HG03442 (cell line): ENCODE measurements at regions not wholly inside any gene's neighbourhood (a gene's known extent, or its start where the extent isn't known, plus 50 kb on each side); places are given as distances from the start of the nearest gene placed in this dataset.
"Not testable (repeated sequence)": the region's sequence is repeated elsewhere in the genome, so short reads cannot be mapped to it uniquely, and the experiment has no call there.

Source experiments
- ATAC-seq: cut with Tn5 transposase; IDR thresholded peaks from one replicate; pipeline ENCODE4 v1.9.1; 2021; ENCODE audit warnings: mild to moderate bottlenecking, moderate library complexity; ENCODE audit not compliant: unreplicated experiment

DNA sequence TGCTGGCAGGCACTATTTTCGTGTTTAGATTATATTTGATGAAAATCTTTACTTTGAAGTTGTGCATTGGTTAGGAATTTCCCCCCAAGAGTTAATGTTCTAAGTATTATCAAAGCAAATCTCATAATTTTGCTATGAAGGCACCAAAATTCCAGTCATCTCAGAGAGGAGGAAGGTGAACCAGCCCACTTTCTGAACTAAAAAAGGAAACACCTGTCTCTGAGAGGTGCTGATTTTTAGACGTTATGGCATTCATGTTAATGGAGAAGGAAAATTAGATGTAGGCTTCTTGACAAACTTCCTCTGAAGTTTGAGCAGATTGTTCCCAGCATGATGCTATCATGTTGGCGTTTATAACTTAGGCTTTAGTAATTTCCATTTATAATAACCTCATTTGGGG is 432.9 kb upstream of the ACTBL2 start:
- no peak for ATAC-seq

DNA sequence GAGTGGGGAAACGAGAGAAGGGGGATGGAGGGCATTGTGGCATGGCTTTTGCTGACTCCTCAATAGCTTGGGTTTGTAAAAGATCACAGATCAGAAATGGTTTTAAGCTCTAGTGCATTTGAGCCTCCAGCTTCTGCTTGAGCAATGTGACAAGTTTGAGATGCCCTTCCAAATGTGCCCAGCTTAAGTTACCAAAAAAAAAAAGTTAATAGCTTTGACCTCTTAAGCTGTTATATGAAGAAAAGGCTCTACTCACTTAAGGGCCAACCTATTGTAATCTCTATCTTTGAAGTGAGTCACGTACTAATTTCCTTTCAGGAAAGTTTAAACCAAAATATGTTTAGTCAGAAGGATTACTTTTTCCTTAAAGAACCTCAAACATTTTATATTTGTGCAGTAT is 428.8 kb upstream of the ACTBL2 start:
- no peak for ATAC-seq

DNA sequence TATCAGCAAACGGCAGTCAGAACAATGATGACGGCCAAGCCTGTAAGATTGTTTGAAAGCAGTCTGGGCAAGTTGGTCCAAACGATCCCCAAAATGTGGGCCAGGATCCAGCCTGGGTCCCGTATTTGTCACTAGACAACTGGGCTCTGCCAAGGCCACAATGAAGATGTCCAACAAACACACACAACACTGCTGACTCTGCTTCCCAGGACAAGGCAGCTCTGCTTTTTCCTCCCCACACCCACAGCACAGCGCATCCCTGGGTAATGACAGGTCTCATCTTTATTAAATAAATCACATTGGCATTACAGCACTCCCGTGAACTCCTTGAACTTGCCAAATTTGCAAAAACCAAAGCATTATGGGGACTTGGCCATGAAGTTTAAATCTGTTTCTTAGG is 424.1 kb upstream of the ACTBL2 start:
- no peak for ATAC-seq

DNA sequence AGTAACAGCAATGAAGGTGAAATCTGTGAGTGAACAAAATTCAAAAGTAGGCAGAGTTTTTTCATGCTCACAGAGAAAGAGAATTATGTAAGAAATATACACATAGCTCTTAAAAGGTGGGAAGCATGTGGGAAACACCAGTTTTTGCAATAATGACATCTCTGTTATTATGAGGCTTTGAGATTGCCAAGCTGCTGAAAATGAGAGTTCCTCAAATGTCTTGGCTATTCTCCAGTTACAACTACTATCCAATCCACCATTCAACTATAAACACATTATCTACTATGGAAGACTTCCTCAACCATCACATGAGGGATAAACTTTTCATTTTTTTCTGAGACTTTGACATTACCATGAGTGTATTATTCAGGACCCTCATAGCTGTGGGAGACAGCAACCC is 420.8 kb upstream of the ACTBL2 start:
- ATAC-seq: no peak

DNA sequence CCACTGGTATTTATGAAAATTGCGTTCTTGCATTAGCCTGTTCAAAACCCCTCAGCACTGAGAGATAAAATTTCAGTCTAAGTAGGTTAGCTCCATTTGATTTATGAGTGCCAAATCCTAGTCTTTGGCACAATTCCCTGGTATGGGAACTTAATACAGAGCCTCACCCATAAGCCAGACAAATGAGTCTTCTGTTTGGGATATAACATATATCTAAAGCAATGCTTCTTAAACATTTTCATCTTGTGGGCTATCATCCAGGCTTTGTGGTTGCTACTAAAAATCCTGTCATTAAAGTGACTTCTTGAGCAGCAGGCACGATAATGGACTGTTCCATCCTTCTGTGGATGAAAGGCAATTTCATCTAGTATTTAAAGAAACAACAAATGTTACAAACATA is 419.5 kb upstream of the ACTBL2 start:
- ATAC-seq: no peak

DNA sequence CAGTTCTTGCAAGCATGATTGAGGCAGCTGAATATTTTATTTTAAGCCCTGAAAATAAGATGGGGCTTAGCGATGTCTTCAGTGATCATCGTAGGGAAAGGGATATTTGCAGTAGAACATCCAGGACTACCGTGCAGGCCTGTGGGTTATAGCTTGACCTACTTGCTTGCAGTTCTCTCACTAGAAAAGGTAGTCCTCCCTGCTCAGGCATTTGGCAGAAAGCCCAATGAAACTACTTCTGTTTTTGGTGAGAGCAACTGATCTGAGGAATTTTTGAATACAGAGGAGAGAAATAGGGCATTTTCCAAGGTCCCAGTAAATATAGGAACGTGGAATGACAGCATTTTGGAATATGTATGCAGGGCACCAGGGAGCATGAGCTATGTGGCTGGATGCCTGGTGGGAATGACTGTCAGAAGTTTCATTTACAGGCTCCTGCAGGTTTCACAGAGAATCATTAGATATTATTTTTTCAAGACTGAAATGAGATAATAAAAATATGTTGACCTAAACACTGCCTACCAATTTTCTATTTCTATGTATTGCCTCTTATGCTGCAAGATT is 417.9 kb upstream of the ACTBL2 start:
- no peak for ATAC-seq

DNA sequence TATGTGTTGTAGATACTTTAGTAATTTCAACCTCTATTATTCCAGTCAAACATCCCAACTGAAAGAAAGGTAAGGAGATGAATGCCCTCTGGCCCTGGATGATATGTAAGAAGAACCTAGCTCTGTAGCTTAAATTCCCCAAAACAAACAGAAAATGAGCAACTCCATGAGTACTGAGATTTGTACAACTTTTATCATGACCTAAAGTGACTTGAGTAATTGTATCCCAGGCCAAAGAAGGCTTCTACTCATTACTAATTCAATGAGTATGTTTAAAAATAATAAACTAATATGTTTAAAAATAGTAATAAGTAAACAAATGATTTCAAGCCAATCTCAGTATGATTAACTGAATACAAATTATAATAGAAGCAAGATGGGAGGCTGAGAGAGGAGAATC is 414.0 kb upstream of the ACTBL2 start:
- no peak for ATAC-seq

DNA sequence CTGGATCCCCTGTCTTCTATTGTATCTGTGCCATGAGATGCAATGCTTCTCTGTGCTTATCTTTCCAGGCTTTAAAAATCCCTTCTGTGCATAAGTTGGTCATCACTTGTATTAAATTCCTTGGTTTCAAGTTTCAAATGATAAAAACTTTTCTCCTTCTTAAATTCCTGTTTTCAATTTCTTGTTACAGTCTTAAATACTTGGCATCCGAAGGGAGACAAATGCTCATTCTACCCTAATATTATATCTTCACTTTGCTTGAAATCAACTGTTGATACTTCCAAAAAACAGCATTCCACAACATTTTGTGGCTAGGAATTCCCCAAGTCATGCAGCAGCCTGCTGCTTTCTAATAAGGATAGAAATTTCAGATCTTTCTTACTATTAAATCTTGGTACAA is 413.2 kb upstream of the ACTBL2 start:
- ATAC-seq: no peak

DNA sequence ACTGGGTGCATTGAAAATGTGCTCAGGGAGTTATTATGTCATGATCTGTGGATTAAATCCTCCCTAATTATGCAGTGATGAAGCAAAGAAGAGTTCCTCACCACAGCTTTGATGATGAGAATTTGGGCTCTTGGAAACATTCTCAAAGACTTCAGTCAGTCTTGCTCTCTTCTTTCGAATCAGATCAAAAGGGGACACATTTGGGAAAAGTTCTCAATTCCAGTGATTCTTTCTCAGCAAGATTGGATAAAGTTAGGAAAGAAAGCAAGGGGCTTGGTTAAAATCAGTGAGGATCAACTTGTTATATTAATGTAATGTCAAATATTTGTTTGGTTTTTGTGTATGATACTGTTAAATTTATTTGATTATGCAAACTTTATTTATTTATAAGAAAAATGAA is 411.3 kb upstream of the ACTBL2 start:
- ATAC-seq: no peak

DNA sequence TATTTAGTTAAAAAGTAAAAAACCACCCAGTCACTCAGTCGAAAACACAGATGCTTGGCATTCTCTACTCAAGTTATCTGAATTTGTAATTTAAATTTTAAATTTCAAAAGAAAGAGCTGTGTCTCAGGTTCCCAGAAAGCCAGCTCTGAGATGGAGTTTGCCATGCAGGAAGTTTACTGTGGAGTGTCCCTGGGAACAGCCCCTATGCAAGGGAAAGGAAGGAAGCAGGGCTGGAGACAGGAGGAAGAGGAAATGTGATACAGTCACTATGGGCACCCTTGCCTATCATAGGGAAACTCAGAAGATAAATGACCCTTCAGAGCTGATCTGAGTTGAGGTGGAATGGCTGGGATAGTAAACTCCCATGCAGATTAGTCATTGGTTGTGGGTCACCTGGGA is 408.8 kb upstream of the ACTBL2 start:
- ATAC-seq: no peak

DNA sequence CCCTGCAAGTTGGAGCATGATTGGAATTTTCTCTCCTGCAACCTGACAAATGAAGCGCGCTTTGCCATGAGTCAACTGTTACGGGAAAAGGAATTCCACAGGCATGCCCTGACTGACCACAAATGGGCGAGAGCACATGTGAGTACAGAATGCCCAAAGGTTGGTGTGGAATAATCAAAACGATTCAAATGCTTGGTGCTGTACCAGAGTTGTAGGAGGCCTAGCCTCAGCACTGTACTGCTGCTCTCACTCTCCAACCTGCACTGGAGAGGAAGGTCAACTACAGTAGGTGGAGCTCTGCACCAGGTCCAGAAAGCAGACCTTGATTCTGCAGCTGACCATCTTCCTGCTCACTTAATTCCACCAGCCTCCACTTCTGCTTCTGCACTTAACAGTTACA is 406.9 kb upstream of the ACTBL2 start:
- ATAC-seq: no peak

DNA sequence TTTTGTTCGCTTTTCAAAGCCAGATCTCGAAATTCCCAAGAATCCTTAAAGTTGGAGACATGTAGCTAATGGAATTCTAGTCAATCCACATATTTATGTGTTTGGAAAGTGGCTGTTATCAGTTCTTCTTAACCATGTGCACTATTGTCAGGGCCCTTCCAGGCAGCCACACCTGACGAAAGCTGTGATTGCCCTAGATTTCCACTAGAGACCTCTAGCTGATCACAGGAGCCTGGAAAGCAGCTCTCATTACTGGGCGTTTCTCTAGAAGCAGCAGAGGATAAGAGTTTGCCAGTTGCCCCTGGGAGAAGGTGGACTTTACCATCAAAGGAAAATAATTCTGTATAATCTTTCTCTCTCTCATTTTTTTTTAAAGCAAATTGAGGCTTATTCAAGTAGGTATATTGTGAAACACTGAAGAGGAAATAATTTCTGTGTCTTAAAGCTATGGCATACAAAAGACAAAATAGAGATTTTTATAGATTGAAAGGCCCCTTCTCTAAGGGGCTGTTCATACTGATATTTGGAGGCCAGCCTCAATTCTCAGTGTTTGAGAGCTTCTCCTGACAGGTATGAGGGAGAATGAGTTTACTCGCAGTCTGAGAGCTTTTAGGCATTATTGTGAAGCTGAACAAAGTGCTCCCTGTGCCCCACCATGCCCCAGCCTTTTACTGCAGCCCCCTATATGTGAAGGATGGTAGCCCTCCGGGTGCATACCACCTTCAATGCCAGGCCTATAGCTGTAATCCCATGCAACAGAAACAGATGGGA is 405.4 kb upstream of the ACTBL2 start:
- ATAC-seq: peak; percentile 41

DNA sequence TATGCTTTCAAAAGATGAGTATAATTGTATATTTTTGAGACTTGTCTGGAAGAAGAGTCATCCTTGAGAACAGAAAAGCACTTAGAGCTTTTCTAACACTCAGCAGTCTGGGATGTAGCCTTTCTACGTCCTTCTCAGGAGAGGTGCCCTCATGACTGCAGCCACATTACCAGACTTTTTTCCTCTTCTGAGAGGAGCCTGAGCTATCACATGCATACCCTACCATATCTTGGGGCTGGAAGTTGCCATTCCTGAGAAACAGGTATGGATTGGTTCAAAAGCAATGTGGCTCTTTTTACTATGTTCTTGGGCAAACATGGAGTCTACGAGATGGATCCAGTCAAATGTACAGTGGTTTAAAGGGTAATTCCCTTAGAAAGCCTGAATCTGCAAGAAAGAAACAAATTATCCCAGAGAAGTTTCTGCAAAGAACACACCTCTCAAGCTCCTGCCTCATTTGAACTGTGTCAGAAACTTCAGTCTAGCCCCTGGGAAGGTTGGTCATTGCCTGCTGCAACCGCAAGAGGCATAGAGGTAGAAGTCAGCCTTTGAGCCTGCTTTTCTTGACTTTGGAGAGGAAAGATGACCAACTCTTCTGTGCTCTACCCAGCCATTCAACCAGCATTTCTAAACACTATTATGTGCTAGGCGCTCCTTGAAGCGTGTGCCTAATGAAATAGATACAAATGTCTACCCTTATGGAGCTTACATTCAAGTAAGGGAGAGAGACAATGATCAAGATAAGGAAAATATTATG is 401.9 kb upstream of the ACTBL2 start:
- ATAC-seq: no peak

DNA sequence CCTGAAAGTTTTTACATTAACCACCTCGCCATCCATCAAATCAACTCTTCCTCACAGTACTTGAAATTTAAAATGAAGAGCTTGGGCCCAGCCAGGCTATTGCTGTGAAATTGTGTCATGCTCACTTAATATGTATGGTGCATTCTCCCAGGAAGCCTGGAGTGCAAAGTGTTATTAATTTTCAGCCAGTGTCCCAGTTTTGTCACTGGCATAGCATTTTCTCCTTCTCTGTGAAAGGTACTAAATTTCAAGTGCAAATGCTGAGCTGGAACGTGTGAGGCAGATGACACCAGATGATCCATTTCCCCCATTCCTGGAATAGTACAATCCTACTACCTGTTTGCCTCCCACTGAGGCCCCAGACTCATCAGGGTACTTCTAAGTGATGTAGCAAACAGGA is 397.6 kb upstream of the ACTBL2 start:
- no peak for ATAC-seq

DNA sequence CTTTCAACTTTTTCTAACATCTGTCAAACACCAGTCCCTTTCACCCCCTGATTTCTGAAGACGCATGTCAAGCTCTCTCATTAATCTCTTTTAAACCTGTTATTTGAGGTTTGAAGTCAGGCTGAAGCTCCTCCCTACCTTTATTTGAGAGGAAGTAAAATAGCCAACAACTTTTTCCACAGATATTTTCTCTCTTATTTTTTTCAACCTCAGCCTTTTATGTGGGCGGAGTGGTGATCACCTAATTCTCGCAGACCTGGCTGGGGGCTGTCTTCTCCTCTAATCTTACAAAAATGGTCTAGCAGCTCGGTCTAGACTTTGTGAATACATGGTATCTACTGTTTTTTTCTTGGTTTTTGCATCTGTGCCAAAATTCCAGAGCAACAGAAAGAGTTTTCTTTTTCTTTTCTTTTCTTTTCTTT is 395.7 kb upstream of the ACTBL2 start:
- ATAC-seq: no peak

DNA sequence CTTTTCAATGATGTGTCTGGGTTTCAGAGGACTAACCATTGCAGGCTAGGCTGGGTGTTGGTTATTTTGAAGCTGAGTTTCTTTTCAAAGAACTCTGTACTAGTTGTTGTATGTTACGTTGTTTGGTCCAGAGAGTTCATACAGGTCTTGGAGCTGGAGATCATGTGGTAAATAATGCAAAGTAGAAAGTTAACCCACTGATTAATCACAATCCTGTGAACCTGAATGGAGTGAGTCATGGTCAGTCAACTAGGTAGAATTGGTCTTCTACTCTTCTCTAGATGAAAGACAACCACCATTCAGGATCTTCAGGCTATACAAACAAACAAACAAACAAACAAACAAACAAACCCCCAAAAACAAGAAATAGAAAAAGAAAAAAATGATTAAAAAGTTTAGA is 388.9 kb upstream of the ACTBL2 start:
- ATAC-seq: no peak

DNA sequence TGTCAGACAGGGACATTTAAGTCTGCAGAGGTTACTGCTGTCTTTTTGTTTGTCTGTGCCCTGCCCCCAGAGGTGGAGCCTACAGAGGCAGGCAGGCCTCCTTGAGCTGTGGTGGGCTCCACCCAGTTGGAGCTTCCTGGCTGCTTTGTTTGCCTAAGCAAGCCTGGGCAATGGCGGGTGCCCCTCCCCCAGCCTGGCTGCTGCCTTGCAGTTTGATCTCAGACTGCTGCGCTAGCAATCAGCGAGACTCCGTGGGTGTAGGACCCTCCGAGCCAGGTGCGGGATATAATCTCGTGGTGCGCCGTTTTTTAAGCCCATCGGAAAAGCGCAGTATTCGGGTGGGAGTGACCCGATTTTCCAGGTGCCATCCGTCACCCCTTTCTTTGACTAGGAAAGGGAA is 387.7 kb upstream of the ACTBL2 start:
- ATAC-seq: not testable (repeated sequence)

DNA sequence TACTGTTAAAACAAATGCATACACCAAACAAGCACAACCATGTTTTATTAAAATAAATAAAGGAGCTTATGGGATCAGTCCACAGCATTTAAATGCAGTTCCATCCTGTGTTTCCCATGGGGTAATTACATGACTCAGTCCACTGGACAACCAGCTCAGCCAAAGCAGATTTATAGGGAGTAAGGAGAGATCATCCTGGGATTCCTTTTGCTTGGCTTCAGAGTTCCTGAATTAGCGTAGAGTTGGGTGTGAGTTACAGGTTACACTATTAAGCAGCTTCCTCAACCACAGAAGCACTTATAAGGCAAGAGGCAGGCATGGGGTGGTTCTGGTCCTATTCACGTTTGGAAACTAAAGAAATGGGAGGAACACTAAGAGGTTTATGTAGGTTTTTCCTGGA is 381.1 kb upstream of the ACTBL2 start:
- no peak for ATAC-seq

DNA sequence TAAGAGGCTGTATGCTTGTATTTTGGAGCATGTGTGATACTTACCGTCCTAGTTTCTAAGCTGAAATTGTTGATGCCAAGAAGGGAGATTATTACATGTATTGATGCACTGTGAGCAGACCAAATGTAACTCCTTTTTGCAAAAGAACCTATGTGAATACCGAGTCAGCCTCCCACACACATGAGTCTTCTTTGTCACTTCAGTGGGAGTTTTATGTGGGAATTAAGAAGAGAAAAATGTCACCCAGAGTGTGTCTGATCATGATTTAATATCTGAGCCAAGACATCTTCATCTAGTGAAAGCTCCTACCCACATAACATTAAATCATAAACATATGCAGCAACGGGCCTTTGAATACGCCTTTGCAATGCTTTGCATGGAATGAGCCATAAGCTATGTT is 380.3 kb upstream of the ACTBL2 start:
- ATAC-seq: no peak

DNA sequence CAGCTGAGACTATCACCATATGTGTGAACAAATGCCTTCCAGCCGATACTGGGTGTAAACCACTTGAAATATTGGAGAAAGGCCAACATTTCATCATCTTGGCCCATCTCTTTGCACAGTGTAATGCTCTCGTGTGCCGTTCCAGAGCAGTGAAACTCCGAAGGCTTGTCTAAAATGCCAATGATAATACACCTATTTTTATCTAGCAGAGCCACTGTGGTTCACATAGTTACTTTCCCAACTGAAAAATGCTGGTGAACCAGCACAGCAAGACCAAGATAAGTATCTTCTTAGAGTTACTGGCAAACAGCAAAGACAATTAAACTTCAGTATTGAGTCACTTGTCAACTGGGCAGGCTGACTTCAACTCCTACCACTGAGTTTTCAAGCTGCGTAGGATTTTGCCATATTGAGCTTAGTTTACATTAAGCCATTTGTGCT is 379.9 kb upstream of the ACTBL2 start:
- no peak for ATAC-seq

DNA sequence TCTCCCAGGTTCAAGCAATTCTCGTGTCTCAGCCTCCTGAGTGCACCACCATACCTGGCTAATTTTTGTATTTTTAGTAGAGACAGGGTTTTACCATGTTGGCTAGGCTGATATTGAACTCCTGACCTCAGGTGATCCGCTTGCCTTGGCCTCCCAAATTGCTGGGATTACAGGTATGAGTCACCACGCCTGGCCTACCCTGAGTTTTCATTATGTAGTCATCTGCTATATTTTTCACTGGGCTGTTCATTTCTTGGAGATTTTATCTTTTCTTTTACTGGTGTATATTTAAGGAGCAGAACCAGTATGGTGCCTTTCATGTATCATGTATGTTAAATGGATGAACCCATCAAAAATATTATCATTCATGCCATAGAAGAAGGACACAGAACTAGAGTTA is 377.0 kb upstream of the ACTBL2 start:
- ATAC-seq: no peak

DNA sequence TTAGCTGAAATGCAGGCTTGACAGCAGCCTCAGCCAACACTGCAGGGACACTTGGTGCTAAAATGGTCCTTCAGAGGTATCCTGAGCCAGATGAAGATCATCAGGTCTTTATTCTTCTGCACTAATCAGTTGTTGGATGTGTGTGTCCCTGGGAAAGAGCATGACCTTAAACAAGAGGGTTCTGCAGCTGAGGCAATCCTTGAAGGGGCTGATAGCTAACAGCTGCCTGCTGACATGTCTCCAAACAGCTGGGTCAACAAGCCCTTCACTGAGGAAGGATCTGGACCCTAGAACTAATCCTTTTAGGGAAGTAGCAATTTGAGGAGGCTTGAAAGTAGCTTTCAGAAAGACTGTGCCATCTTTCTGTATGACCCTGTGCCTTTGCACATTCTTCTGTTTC is 376.3 kb upstream of the ACTBL2 start:
- ATAC-seq: no peak
